ENCODE measurements at regions not wholly inside any gene's neighbourhood (a gene's known extent, or its start where the extent isn't known, plus 50 kb on each side); places are given as distances from the start of the nearest gene placed in this dataset.
"Not testable (repeated sequence)": the region's sequence is repeated elsewhere in the genome, so short reads cannot be mapped to it uniquely, and the experiment has no call there.

- DNase-seq, result peak; percentile 26
Observed at GRCh38 chr2:44087036-44087713, 81.5 kb upstream of the PPM1B start.

GRCh38 chr2:44087714-44088092 is 81.0 kb upstream of the PPM1B start:
- no peak for DNase-seq

- DNase-seq, result not testable (repeated sequence)
Observed at GRCh38 chr2:44092519-44092918, 76.2 kb upstream of the PPM1B start.

DNA sequence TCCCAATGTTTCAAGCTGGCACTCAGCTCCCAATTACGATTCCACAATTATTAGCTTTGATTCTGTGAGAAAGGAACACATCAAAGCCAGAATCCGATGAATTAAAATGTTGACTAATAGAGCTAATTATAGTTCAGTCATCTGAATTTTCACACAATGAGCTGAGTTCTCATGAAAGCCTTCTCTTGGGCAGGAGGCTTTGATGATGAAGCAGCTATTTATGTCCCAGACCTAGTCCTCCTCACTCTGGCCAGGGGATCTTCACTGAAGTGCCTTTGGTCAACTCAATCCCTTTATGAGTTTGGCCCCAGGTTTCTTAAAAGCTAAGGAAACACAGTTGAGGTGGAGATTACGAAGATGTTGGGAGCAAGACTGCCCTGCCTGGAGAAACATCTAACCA is 74.7 kb upstream of the PPM1B start:
- DNase-seq, result no peak

- DNase-seq, result no peak
Observed at GRCh38 chr2:44097322-44097907, 71.3 kb upstream of the PPM1B start.

DNA sequence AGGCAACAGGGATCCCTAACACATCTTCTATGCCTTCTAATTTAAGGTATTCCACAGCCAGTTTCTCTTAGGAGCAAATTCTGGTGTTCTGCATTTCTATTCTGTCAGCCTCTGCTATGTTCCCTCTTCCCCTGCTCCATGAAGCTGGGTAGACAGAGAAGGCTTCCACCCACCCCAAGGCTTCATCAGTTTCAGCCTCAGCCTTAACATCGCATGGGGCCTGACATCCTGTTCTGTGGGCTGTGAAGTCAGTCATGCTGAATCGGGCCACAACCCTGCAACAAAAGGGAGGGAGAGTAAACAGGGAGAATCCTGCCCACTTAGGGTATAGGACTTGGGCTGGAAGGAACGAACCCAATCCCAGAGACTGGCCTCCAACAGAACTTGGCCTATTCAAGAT is 70.6 kb upstream of the PPM1B start:
- no peak for DNase-seq

DNA sequence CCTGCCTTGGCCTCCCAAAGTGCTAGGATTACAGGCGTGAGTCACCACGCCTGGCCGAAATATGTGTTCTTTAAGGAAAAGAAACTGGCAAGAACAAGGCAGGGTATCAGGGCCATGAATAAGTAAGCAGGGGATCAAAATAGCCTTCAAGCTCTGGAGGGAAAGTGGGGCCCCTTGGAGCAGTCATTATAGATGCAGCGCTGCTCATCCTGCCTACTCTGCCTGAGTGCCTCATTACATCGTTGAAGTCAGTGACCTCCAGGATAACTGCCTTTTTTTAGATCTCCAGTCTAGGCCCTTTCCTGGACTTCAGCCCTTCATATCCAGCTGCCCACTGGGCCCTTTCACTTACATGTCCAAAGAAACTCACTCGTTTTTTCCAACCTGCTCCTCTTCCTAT is 69.8 kb upstream of the PPM1B start:
- no peak for DNase-seq

GRCh38 chr2:44100351-44100750 is 68.3 kb upstream of the PPM1B start:
- no peak for DNase-seq

DNA sequence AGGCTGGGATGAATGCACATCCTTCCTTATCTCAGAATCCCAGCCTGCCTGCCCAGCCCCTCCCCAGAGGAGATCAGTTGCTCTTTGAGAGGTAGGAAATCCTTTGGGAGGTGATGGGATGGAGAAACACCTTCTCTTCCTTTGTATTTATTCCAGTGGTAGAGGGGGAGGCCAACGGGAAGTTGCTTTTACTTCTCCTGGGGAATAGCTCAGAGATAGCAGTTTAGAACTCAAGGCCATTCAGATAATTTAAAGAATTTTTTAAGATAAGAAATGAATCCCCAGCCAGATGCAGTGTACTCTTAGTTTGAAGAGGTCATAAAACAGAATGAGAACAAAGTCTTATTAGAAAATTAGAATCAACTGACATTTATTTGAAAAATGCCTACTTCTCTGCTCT is 67.4 kb upstream of the PPM1B start:
- no peak for DNase-seq

GRCh38 chr2:44102790-44103562 is 65.7 kb upstream of the PPM1B start:
- no peak for DNase-seq

DNA sequence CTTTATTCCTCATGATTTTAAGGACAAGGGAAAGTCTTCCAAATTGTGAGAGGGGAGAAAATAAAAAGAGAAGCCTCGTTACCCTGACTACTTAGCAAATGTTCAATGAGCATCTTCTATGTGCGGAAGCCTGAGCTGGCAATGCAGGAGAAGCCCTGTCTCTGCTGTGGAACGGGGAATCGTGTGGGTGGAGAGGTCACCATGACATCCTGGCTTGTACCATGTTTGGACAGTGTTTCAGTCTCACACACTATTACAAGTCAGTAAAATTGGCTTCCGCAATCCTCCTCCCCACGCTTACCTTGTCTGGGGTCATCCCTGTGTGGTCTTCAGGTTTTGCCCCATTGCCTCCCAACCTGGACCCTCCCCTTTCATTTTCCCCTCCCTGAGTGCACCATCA is 65.0 kb upstream of the PPM1B start:
- no peak for DNase-seq

DNA sequence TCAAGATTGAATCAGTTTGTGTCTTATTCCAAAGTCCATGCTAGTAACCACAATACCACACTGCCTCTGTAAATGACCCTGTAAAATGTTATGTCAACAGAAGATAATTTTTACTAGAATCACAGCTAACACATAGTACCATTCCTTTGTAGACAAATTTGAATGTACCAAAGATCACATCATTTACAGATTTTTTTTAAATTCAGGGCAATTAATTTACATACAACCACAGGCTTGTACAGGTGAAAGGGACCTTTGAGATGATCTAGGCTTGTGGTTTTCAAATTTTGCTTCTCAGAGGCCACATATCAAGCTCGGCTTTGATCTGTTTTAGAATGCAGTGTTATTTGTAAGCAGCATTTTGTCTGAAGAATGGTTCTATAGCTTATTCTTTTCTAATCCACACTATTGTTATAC is 63.8 kb upstream of the PPM1B start:
- DNase-seq, result no peak

- DNase-seq, result not testable (repeated sequence)
Observed at GRCh38 chr2:44106509-44106908, 62.2 kb upstream of the PPM1B start.

- no peak for DNase-seq
Observed at GRCh38 chr2:44107086-44107740, 61.5 kb upstream of the PPM1B start.

DNA sequence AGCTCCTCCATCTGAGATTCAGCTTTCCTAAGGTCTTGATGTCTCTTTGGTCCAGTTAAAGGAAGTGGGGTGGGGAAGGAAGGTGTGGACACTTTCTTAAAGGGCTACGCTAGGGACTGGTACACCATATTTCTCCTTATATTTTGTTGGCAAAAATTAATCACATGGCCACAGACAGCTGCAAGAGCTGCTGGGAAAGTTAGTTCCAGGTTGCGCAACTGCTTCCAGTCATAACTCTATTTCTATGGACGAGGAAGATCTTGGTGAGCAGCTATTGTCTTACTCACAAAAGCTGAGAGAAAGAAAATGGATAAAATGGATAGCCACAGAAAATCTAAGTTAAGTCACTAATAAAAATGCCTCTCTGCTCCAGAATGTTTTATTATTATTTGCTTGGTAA is 60.7 kb upstream of the PPM1B start:
- no peak for DNase-seq

GRCh38 chr2:44109166-44109565 is 59.5 kb upstream of the PPM1B start:
- DNase-seq, result no peak

DNA sequence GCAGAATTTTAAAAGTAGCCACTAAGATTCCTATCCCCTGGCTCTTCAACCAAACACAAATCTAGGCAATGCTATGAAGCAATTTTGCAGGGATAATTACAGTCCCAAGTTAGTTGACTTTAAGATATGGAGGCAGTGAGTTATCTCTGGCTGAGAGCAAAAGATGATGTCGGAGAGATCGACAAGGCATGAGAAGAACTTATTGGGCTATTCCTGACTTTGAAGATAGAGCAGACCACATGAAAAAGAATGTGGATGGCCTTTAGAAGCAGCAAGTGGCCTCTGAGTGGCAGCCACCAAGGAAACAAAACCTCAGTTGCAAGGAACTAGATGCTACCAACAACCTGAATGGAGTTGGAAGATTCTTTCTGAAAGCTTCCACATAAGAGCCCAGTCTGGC is 58.2 kb upstream of the PPM1B start:
- DNase-seq, result no peak

DNA sequence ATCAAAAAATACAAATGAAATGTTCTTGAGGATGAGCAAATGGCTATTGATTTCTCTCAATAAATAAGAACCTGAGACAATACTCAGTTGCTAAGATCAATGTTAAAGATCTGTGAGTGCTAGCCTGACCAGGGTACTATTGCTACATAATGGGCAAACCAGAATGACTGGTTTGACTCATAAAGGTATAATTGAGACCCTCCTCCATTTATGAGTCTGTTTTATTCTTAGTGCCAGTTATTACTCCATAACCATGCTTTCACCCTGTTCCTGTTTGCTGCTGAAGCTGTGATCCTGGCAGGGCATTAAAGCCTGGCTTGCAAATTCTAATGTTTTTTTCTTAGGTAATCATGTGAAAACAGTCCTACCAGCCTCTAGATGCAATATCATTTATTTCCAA is 56.6 kb upstream of the PPM1B start:
- no peak for DNase-seq

- DNase-seq, result no peak
Observed at GRCh38 chr2:44116319-44116718, 52.4 kb upstream of the PPM1B start.

GRCh38 chr2:44118257-44118656 is 50.4 kb upstream of the PPM1B start:
- no peak for DNase-seq
